GM19025 (cell line): ENCODE measurements at regions not wholly inside any gene's neighbourhood (a gene's known extent, or its start where the extent isn't known, plus 50 kb on each side); places are given as distances from the start of the nearest gene placed in this dataset.

ENCODE experiments used
- ATAC-seq: cut with Tn5 transposase; IDR thresholded peaks from one replicate; pipeline ENCODE4 v1.9.1; 2021; ENCODE audit warnings: mild to moderate bottlenecking, low read depth, moderate library complexity; ENCODE audit not compliant: unreplicated experiment

DNA sequence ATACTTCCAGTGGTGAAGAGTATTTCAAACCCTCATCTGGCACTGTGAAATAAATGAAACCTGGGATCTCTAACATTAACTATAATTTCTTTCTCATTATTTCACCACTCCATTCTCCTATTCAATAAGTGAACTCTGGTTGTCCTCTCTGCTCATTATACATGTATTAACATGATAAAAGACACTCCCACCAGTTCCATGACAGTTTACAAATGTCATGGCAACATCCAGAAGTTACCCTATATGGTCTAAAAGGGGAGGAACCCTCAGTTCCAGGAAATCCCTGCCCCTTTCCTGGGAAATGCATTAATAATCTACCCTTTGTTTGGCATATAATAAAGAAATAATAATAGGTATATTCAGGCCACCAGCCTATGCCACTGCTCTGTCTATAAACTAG is 62.7 kb upstream of the BRINP3 start:
- no peak for ATAC-seq

- no peak for ATAC-seq
These were observed 74.0 kb upstream of the BRINP3 start for GRCh38 chr1:190551638-190552037.

- no peak for ATAC-seq
These were observed 82.6 kb upstream of the BRINP3 start for GRCh38 chr1:190560161-190560681.

DNA sequence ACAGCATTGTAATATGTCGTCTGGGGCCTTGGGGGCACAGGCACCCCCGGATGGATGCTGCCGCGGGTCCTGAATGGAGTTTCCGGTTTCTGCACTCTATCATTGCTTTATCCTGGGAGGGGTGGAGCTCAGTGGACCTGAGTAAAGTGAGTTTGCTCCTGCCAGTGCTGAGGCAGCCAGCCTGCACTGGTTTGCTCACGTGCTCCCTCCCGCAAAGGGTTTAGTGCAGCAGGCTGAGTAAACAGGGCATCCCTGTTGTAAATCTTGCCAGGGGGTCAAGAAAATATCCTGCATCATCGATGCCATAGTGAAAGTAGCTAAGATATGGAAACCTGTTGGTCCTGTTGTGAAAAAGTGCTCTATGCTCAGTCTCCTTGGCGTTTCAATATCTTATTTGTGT is 85.6 kb upstream of the BRINP3 start:
- no peak for ATAC-seq

GRCh38 chr1:190564117-190564516 is 86.5 kb upstream of the BRINP3 start:
- ATAC-seq, result no peak

DNA sequence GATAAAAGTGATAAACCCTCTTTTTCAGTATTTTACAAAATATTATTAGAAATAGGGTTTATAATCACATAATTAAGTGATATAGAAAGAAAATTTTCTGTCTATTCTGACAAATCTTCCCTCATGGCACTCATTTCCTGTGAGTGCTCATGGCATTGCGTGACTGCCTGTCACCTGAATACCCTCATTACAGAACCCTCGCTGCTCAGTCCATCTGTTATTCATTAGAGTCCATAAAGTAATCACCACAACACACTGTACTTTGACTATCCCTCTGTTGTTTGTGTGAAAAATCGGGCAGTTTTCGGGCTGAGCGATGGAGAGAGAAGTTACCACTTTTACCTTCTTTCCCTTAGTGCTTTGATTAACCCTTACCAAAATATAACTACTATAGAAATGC is 100.4 kb upstream of the BRINP3 start:
- ATAC-seq, result no peak

DNA sequence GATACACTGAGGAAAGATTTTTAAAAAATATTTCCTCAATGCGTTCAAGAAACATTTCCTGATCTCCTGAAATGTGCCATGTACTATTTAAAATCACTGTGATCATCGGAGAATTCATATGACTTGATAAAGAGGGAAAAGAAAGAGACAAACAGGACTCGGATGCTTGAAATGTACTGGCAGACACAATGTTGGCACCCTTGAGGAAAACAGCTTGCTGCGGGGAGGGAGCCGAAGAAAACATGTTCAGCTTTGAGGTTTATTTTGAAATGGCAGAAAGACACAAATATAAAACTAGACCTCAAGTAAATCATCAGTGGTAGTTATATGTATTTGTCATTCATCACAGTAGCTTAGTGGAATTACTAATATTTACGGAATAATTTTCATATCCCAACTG is 100.9 kb upstream of the BRINP3 start:
- no peak for ATAC-seq

DNA sequence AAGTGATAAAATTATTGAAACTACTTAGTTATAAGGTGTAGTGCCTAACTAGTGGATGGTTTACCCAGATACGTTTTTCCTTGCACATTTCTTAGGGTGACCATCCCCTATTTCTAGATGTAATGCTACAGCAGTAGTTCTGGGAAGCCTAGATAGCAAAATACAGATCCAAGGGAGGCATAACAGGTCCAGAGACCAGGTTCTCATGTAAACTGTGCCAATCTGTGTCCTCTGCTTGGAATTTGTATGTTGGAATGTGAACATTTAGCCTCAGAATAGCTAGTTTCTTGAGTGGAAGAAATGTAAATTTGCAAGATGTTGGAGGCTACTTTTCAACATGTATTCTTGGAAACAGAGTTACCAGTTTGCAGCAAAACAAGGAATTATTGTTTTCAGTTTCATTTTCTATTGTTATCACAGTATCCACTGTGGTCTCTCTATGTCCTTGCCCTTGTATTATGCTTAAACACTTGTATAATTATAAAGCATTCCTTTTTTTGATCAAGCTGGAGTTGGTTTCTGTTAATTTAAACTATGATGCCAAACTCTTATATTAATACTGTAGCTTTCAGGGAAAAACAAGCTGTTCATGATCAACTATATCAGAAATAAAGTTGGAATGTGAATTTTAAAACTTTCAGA is 102.0 kb upstream of the BRINP3 start:
- no peak for ATAC-seq

DNA sequence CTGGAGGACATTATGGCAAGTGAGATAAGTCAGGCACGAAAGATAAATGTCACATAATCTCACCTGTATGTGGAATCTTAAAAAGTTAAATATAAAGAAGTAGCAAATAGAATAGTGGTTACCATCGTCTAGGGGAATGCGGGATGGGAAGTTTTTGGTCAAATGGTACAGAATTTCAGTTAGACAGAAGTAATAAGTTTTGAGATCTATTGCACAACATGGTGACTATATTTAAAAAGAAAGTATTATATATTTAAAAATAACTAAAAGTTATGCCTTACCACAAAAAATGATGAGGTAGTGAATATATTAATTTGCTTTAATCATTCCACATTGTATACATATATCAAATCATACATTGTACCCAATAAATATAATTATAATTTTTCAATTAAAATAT is 106.2 kb upstream of the BRINP3 start:
- ATAC-seq, result no peak

- no peak for ATAC-seq
These were observed 110.8 kb upstream of the BRINP3 start for GRCh38 chr1:190588424-190588823.

DNA sequence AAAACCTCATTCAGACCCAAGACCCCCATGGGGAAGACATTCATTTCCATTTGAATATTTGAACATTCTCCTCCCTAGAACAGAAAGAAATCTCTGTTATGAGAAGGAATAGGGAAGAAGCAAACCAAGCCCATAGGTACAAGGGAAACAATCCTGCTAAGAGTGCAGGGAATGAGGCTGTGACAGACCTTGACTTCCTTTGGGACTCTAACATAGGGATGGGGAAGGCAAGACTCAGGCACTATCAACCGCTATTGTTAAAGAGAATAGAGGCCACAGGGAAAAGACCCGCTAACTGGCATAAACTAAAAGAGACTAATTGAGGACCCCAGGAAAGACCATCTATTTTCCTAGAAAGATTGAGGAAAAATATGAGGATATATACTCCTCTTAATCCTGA is 117.8 kb upstream of the BRINP3 start:
- no peak for ATAC-seq

DNA sequence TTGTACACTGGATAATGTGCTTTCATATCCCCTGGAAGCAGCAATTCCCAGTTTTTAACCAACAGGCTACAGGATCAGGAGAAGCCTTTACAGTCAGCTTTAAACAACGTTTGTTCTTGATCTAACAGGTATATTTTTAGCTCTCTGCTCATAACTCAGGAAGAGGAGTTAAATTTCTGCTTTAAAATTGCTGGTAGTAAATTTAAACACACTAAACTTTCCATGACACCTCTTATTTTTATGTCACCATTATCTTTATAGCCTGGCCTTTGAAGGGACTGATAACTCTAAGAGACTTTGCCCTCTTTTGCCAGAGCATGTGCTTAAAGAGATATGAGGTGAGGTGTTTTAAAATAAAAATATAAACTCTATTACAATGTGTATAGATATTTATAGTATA is 119.6 kb upstream of the BRINP3 start:
- ATAC-seq, result no peak

DNA sequence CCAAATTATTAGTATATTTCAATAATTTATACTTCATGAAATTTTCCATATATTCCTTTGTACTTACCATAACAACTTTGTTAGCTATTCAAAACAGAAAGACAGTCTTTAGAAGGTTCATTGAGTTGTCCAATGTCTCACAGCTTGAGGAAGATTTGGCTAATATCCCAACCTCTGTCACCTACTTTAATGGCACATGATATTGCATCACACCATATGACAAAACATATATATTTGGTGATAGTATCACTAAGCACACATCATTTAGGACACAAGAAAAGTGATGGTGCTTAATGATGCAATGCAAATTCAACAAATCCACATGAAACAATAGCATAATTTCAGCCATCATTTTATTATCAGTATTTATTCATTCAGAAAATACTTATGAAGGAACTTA is 122.0 kb upstream of the BRINP3 start:
- no peak for ATAC-seq

GRCh38 chr1:190602325-190602724 is 124.7 kb upstream of the BRINP3 start:
- ATAC-seq, result no peak

DNA sequence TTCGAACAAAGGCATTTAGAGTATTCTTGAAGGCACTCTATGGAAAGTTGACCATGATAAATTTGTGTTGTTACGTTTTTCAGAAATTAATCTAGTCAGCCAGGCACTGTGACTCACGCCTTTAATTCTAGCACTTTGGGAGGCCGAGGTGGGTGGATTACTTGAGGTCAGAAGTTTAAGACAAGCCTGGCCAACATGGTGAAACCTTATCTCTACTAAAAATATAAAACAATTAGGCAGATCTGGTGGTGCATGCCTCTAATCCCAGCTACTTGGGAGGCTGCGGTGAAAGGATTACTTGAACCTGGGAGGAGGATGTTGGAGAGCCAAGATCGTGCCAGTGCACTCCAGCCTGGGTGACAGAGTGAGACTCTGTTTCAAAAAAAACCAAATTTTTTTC is 130.6 kb upstream of the BRINP3 start:
- ATAC-seq, result no peak

GRCh38 chr1:190615818-190616217 is 138.2 kb upstream of the BRINP3 start:
- ATAC-seq, result no peak

DNA sequence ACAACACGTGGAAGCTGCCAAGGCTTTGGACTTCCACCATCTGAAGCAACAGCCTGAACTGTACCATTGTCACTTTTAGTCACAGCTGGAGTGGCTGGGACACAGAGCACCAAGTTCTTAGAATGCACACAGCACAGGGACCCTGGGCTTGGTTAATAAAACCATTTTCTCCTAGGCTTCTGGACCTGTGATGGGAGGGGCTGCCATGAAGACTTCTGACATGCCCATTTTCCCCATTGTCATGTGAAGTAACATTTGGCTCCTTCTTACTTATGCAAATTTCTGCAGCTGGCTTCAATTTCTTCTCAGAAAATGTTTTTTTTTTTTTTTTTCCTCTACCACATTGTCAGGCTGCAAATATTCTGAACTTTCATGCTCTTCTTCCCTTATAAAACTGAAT is 138.6 kb upstream of the BRINP3 start:
- ATAC-seq, result no peak

DNA sequence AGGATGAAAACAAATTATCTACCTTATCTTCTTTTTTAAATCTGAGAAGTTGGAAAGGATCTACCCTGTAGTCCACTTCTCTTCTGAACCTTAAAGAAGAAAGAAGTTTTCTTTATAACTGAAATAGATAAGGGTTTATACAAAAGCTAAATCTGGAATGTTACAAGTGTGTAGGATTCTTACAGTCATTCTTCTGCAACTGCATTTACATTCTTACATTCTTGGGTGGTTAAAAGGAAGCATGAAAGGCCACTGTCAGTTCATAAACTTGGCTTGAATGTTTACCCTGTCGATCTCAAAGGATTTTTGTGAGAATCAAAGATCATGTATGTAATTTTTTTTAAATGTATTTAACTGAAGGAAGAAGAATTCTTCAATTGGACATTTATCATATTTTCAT is 142.1 kb upstream of the BRINP3 start:
- ATAC-seq, result no peak

DNA sequence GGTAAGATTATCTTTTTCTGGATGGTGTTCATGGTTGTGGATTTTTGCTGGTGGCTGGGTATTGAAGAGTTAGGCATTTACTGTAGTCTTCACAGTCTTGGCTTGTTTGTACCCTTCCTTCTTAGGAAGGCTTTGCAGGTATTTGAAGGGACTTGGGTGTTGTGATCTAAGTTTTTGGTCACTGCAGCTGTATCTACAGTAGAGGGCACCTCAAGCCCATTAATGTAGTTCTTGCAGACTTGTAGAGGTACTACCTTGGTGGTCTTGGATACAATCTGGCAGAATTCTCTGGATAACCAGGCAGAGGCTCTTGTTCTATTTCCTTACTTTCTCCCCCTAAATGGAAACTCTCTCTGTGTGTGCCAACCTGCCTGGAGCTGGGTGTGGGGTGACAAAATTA is 155.8 kb upstream of the BRINP3 start:
- ATAC-seq, result no peak

DNA sequence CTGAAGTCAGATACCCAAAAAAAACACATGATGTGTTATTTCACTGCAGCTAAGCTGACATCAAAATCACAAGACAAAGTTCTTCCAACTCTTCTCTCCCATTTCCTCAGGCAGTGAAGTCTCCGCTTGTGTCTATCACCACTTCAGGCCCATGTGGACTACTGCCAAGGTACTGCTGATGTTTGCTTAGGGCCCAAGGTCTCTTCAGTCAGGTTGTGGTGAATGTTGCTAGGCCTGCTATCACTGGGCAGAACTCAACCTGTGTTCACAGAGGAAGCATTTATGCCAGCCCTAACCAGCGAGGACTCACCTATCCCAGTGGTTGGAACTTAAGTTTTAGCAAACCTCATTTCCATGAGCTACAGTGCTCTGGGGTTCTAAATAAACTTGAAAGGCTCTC is 156.5 kb upstream of the BRINP3 start:
- no peak for ATAC-seq

DNA sequence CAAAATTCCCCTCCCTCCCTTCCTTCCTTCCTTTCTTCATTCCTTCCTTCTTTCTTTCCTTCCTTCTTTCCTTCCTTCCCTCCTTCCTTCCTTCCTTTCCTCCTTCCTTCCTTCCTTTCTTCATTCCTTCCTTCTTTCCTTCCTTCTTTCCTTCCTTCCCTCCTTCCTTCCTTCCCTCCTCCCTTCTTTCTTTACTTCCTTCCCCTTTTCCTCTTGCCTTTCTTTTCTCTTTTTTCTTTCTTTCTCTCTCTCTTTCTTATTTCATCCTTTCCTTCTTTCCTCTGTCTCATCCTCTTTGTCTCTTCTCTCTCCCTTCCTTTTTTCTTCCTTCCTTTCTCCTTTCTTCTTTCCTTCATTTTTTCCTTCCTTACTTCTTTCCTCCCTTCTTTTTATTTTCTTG is 171.9 kb upstream of the BRINP3 start:
- ATAC-seq, result no peak

- no peak for ATAC-seq
These were observed 181.2 kb upstream of the BRINP3 start for GRCh38 chr1:190658907-190659306.

GRCh38 chr1:190663962-190664361 is 186.3 kb upstream of the BRINP3 start:
- no peak for ATAC-seq
